Nephron (organoid): ENCODE measurements at regions not wholly inside any gene's neighbourhood (a gene's known extent, or its start where the extent isn't known, plus 50 kb on each side); places are given as distances from the start of the nearest gene placed in this dataset.
A peak's percentile ranks its signal among the peaks of the same experiment; 100 is the strongest.

Source experiments
- H3K27ac Mint-ChIP-seq, 3 experiments: 2 replicates each; pipeline ENCODE4 v1.8.0; 2020; ENCODE audit warnings: mixed read lengths in 3 of 3, mild to moderate bottlenecking in 2 of 3, moderate library complexity in 1 of 3
- H3K27me3 Mint-ChIP-seq: 2 replicates; pipeline ENCODE4 v1.8.0; 2021; ENCODE audit warnings: low read depth, mild to moderate bottlenecking, moderate library complexity, mixed read lengths
- H3K36me3 Mint-ChIP-seq: 2 replicates; pipeline ENCODE4 v1.8.0; 2020; ENCODE audit warnings: low read depth, mixed read lengths
- H3K4me1 Mint-ChIP-seq: 2 replicates; pipeline ENCODE4 v1.8.0; 2020; ENCODE audit warnings: mixed read lengths
- H3K4me3 Mint-ChIP-seq, 3 experiments: 2 replicates each; pipeline ENCODE4 v1.8.0; 2020; ENCODE audit warnings: mild to moderate bottlenecking in 3 of 3, mixed read lengths in 3 of 3, moderate library complexity in 2 of 3
- H3K9me3 Mint-ChIP-seq: 2 replicates; pipeline ENCODE4 v1.8.0; 2020; ENCODE audit warnings: mixed read lengths
- TF ChIP-seq, protein P1 (sequence below), 3 experiments: fragments of 200-600 bp; sonication (generic); IDR thresholded peaks; one replicate each; pipeline ENCODE4 v1.5.0; 2021; ENCODE audit warnings: antibody characterized with exemption in 3 of 3; ENCODE audit not compliant: unreplicated experiment in 3 of 3

DNA sequence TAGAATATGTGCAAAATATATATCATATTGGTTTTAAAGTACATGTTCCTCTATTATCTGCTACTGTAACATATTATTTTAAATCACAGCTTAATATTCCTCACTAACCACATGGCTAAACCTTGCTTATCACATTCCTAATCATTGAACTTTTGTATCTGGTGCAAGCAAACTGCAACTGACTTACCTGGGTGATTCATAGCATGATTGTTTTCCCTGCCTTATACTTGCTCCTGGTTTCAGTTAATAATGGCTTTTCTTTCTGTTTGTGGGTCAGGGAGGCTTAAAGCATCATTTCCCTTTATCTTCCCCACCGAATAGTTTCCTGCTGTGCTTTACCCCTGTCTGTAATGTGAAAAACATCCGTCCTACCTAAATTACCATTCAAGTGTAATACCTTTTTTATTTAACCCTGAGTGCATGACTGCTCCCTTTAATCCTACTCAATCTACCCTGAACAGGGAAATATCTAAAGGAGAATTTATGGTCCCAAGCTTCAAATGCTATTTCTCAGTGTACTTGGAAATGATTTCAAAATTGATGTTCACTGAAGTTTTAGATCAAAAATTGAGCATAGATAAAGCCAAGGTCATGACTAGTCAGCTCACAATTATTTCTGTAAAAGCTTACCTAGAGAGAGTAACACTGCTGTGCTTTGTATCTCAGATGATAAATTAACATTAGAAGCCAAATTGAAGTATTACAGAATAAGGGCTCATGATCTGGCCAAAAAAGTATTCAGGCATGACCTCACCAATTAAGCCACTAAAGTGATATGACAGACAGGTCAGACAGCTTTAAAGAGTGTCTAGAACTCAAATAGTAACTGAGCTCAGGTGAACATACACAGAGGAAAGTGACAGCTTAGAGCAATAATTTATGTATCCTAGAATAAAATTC is 507.1 kb downstream of the BRINP3 start:
- H3K4me1 Mint-ChIP-seq: no peaks in the 10 kb centered on the region
- H3K27ac Mint-ChIP-seq: peak overlapping the region; percentile 17 to 22 (median 22)
- H3K4me3 Mint-ChIP-seq: no peak overlapping the region
- peaks cover 1% of the 10 kb centered on the region for H3K9me3 Mint-ChIP-seq
- TF ChIP-seq, protein P1, sequence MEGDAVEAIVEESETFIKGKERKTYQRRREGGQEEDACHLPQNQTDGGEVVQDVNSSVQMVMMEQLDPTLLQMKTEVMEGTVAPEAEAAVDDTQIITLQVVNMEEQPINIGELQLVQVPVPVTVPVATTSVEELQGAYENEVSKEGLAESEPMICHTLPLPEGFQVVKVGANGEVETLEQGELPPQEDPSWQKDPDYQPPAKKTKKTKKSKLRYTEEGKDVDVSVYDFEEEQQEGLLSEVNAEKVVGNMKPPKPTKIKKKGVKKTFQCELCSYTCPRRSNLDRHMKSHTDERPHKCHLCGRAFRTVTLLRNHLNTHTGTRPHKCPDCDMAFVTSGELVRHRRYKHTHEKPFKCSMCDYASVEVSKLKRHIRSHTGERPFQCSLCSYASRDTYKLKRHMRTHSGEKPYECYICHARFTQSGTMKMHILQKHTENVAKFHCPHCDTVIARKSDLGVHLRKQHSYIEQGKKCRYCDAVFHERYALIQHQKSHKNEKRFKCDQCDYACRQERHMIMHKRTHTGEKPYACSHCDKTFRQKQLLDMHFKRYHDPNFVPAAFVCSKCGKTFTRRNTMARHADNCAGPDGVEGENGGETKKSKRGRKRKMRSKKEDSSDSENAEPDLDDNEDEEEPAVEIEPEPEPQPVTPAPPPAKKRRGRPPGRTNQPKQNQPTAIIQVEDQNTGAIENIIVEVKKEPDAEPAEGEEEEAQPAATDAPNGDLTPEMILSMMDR (IDR thresholded peaks at IDR 0.05; ENCODE audit: unreplicated experiment in 3 of 3): no peak
- H3K27me3 Mint-ChIP-seq: no peaks in the 10 kb centered on the region
- peaks cover 1% of the 10 kb centered on the region for H3K36me3 Mint-ChIP-seq

DNA sequence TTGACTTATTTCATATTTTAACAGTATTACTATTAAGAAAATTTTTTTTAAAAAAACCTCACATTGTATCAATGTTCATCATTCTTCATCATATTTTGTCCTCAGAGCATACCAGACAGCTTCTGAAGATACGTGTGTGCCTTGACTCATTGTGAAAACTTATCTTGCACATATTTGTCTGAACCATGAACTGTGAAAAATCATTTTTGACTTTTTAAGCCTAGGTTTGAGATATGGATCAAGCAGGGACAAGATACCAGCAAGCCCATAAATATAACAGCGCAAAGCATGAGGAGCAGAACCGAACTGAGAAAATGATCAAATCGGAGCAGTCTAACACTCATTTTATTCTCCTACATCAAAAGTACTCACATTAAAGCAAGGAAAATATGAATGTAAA is 506.0 kb downstream of the BRINP3 start:
- H3K36me3 Mint-ChIP-seq: peaks cover 3% of the 10 kb centered on the region

DNA sequence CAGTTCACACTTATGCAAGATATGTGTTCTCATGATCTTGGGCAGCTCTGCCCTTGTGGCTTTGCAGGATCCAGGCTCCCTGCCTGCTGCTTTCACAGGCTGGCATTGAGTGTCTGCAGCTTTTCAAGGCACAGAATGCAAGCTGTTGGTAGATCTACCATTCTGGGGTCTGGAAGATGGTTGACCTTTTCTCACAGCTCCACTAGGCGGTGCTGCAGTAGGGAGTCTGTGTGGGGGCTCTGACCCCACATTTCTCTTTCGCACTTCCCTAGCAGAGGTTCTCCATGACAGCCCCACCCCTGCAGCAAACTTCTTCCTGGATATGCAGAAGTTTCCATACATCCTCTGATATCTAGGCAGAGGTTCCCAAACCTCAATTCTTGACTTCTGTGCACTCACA is 500.5 kb downstream of the BRINP3 start:
- Mint-ChIP-seq H3K9me3 (peaks cover 30% of the 10 kb centered on the region), H3K4me3 (no peak overlapping the region)
- TF ChIP-seq, protein P1 (IDR thresholded peaks at IDR 0.05; ENCODE audit: unreplicated experiment in 3 of 3): no peak

More for the DNA sequence above, 506.0 kb downstream of the BRINP3 start:
- TF ChIP-seq, protein P1 (IDR thresholded peaks at IDR 0.05; ENCODE audit: unreplicated experiment in 3 of 3): no peak
- no peaks in the 10 kb centered on the region for H3K4me1 Mint-ChIP-seq
- no peaks in the 10 kb centered on the region for H3K27me3 Mint-ChIP-seq
- peaks cover 6% of the 10 kb centered on the region for H3K9me3 Mint-ChIP-seq
- no peak overlapping the region for H3K27ac Mint-ChIP-seq
- no peak overlapping the region for H3K4me3 Mint-ChIP-seq

DNA sequence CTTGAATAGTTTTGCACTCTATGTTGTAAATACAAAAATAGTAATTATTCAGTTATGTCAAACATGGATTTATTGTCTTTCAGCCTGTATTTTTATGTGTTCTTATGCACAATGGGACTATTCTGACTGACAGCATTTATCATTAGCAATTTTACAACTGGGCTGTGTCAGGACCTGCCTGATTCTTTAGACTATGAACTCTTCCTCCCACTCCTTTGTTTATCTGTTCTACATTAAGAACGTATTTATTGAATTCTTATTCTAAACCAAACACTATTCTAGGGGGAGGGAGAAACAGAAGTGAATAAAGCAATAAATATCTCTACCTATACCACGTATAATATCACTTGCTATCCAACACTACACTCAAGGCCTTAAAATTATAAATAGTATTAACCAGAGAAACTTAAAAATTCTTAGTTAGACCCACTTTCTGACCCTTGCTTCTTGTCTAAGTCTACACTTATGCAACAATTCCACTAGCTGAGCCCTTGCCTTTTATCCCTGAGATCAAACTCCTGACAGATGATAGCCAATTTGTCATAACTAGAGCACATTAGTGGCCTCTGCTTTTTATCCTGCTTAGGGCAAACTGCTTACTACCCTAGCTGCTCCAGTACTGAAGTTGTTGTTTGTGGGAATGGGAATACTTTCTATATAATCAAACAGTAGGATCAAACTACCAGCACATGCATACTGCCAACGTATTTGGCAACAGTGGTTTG is 494.3 kb downstream of the BRINP3 start:
- TF ChIP-seq, protein P1 (IDR thresholded peaks at IDR 0.05; ENCODE audit: unreplicated experiment in 3 of 3): no peak
- Mint-ChIP-seq H3K27ac (peak overlapping the region in 1 of 3 experiments; percentile 18), H3K9me3 (peaks cover 12% of the 10 kb centered on the region), H3K4me3 (no peak overlapping the region), H3K27me3 (no peaks in the 10 kb centered on the region), H3K4me1 (no peaks in the 10 kb centered on the region), H3K36me3 (peaks cover 3% of the 10 kb centered on the region)

More for the DNA sequence above, 500.5 kb downstream of the BRINP3 start:
- no peaks in the 10 kb centered on the region for H3K27me3 Mint-ChIP-seq
- H3K4me1 Mint-ChIP-seq: no peaks in the 10 kb centered on the region
- peaks cover 6% of the 10 kb centered on the region for H3K36me3 Mint-ChIP-seq
- H3K27ac Mint-ChIP-seq: no peak overlapping the region

DNA sequence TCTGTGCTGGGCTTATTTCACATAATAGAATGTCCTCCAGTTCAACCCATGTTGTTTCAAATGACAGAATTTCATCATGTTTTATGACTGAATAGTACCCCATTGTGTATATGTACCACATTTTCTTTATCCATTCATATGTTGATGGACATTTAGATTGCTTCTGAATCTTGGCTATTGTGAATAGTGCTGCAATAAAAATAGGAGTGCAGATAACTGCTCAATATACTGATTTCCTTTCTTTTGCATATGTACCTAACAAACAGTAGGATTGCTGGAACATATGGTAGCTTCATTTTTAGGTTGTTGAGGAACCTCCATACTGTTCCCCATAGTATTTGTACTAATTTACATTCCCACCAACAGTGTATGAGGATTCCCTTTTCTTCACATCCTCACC is 491.1 kb downstream of the BRINP3 start:
- Mint-ChIP-seq H3K27ac (no peak overlapping the region), H3K36me3 (no peaks in the 10 kb centered on the region), H3K27me3 (no peaks in the 10 kb centered on the region), H3K4me3 (no peak overlapping the region), H3K9me3 (peaks cover 7% of the 10 kb centered on the region), H3K4me1 (no peaks in the 10 kb centered on the region)
- TF ChIP-seq, protein P1 (IDR thresholded peaks at IDR 0.05; ENCODE audit: unreplicated experiment in 3 of 3): no peak
